A673 (cell line): ENCODE measurements at regions not wholly inside any gene's neighbourhood (a gene's known extent, or its start where the extent isn't known, plus 50 kb on each side); places are given as distances from the start of the nearest gene placed in this dataset.

Experiments used
- BruUV-seq: library from RNA; stranded (reverse); fragments of 400-500 nt; replicated peaks from 2 replicates; lab custom pipeline; 2021; lab: Mats Ljungman, UMichigan
- CTCF ChIA-PET: fragments of 300-600 bp; sonication (Branson Sonifier 250); formaldehyde crosslinking; loops from one replicate; lab custom pipeline; 2022; ENCODE audit warnings: antibody characterized with exemption; lab: Charles Lee
- POLR2A ChIA-PET: fragments of 300-600 bp; sonication (Branson Sonifier 250); formaldehyde crosslinking; loops from one replicate; lab custom pipeline; 2022; ENCODE audit warnings: antibody characterized with exemption; ENCODE audit not compliant: low non-redundant PET; lab: Charles Lee
- DNase-seq: peaks from one replicate; pipeline ENCODE4 v3.0.0-alpha.2; 2015; ENCODE audit warnings: low spot score
- H3K27ac ChIP-seq: fragments of 200-600 bp; sonication (generic); 2 replicates; pipeline ENCODE4 v1.5.1; 2016; ENCODE audit warnings: mixed run types, low read depth, mild to moderate bottlenecking, mixed read lengths, antibody characterized with exemption, low read length; ENCODE audit not compliant: poor library complexity, severe bottlenecking
- H3K27me3 ChIP-seq: fragments of 200-600 bp; sonication (generic); replicated peaks from 2 replicates; pipeline ENCODE4 v1.6.1; 2017; ENCODE audit warnings: mixed run types, low read depth, mild to moderate bottlenecking, mixed read lengths, antibody characterized with exemption, low read length; ENCODE audit not compliant: insufficient read depth, poor library complexity
- H3K36me3 ChIP-seq: fragments of 200-600 bp; sonication (generic); 2 replicates; pipeline ENCODE4 v1.6.1; 2016; ENCODE audit warnings: mixed run types, mild to moderate bottlenecking, mixed read lengths, antibody characterized with exemption, low read length; ENCODE audit not compliant: insufficient read depth, poor library complexity, severe bottlenecking
- H3K4me1 ChIP-seq: fragments of 200-600 bp; sonication (generic); 2 replicates; pipeline ENCODE4 v1.6.1; 2017; ENCODE audit warnings: mixed run types, mild to moderate bottlenecking, mixed read lengths, antibody characterized with exemption, low read length; ENCODE audit not compliant: insufficient read depth, poor library complexity, severe bottlenecking
- H3K4me3 ChIP-seq: fragments of 200-600 bp; sonication (generic); 2 replicates; pipeline ENCODE4 v1.5.1; 2016; ENCODE audit warnings: low read depth, mixed run types, mild to moderate bottlenecking, mixed read lengths, low read length; ENCODE audit not compliant: poor library complexity, severe bottlenecking
- H3K9me3 ChIP-seq: fragments of 200-600 bp; sonication (generic); 2 replicates; pipeline ENCODE4 v1.6.1; 2016; ENCODE audit warnings: mixed run types, low read depth, mild to moderate bottlenecking, mixed read lengths, antibody characterized with exemption, low read length; ENCODE audit not compliant: poor library complexity, severe bottlenecking
- EZH2 ChIP-seq: fragments of 200-600 bp; sonication (generic); IDR thresholded peaks from 2 replicates; pipeline ENCODE4 v1.6.1; 2017; ENCODE audit warnings: borderline replicate concordance, low read depth, mild to moderate bottlenecking, mixed read lengths, antibody characterized with exemption, low read length; ENCODE audit not compliant: poor library complexity, severe bottlenecking
- intact Hi-C: fragments of 100-400 bp; cut with micrococcal nuclease; formaldehyde crosslinking; loops from one replicate; pipeline ENCODE4 v1.10.0; 2022; ENCODE audit not compliant: unreplicated experiment
- TF ChIP-seq, protein P1 (sequence below): fragments of 300-800, 200-600 bp; sonication (generic); conservative IDR thresholded peaks from 2 replicates; pipeline ENCODE4 v1.5.1; 2017; ENCODE audit warnings: low read depth, mild to moderate bottlenecking, antibody characterized with exemption, low read length, moderate library complexity, mixed read lengths

DNA sequence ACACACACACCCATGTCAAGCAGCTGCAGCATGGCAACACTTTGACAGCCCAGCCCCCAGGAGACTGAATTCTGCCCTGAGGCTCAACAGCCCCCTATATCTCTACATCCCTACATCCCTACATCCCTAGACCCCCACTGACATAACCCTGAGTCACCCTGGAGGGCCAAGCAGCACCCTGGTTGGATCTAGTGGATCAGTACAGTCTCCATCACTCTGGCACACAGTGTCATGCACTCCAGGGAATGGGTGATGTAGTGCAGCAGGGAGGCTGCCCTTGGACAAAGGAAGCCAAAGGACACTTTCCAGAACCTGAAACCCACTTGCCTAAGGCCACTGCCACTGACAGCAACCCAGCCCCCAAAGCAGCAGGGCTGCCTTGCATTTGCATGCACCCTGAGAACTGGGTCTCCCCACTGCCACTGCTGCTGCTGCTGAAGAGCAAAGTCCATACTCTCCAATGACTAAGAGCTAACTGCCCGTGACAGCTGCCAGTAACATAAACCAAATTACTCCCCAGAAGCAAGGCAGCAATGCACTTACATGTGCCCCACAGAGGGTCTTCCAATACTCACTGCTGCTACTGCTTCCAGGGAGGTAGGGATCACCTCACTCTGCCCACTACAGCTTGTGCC lies 681.6 kb upstream of the KLHL29 start:
- intact Hi-C loops: no loop called here
- POLR2A ChIA-PET: no interaction called here
- TF ChIP-seq, protein P1, sequence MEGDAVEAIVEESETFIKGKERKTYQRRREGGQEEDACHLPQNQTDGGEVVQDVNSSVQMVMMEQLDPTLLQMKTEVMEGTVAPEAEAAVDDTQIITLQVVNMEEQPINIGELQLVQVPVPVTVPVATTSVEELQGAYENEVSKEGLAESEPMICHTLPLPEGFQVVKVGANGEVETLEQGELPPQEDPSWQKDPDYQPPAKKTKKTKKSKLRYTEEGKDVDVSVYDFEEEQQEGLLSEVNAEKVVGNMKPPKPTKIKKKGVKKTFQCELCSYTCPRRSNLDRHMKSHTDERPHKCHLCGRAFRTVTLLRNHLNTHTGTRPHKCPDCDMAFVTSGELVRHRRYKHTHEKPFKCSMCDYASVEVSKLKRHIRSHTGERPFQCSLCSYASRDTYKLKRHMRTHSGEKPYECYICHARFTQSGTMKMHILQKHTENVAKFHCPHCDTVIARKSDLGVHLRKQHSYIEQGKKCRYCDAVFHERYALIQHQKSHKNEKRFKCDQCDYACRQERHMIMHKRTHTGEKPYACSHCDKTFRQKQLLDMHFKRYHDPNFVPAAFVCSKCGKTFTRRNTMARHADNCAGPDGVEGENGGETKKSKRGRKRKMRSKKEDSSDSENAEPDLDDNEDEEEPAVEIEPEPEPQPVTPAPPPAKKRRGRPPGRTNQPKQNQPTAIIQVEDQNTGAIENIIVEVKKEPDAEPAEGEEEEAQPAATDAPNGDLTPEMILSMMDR: no peak
- TF ChIP-seq EZH2: no peak
- no peak overlapping the region for H3K4me3 ChIP-seq
- no peaks in the 10 kb centered on the region for H3K36me3 ChIP-seq
- no peak for DNase-seq
- no TSS peak for BruUV-seq
- H3K4me1 ChIP-seq: no peaks in the 10 kb centered on the region
- no peak overlapping the region for H3K27ac ChIP-seq
- CTCF ChIA-PET: no interaction called here
- H3K27me3 ChIP-seq: peaks cover 1% of the 10 kb centered on the region
- no peaks in the 10 kb centered on the region for H3K9me3 ChIP-seq

- no peak overlapping the region for H3K27ac ChIP-seq
- intact Hi-C loops: no loop called here
- BruUV-seq: no TSS peak
- TF ChIP-seq, protein P1: no peak
- no peak for TF ChIP-seq EZH2
- POLR2A ChIA-PET: no interaction called here
- no peak for DNase-seq
- no peaks in the 10 kb centered on the region for H3K36me3 ChIP-seq
- CTCF ChIA-PET: no interaction called here
- H3K9me3 ChIP-seq: no peaks in the 10 kb centered on the region
- H3K4me1 ChIP-seq: no peaks in the 10 kb centered on the region
- H3K27me3 ChIP-seq: no peaks in the 10 kb centered on the region
- H3K4me3 ChIP-seq: no peak overlapping the region
Observed at GRCh38 chr2:22719396-22719795, 665.6 kb upstream of the KLHL29 start.

DNA sequence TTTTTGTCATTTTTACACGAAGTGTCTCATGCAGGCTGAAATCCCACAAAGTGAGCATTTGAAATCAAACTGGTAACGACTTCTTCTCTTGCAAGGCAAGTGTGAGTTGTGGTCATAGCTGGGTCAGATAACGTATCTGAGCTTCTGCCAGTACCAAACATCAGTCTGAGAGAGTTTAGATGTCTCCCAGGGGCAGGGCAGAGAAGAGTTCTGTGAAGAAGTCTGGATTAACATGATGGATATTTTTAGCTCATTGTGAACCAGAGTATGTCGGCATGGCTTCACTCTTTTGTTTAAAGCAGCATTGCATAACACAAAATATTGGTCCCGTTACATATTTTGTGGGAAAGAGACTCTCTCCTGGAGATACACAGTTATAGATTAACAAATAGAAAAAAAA lies 655.5 kb upstream of the KLHL29 start:
- POLR2A ChIA-PET: no interaction called here
- intact Hi-C loops: no loop called here
- TF ChIP-seq EZH2: no peak
- TF ChIP-seq, protein P1: no peak
- H3K27me3 ChIP-seq: no peaks in the 10 kb centered on the region
- H3K36me3 ChIP-seq: no peaks in the 10 kb centered on the region
- no peak overlapping the region for H3K4me3 ChIP-seq
- no peak overlapping the region for H3K27ac ChIP-seq
- H3K9me3 ChIP-seq: no peaks in the 10 kb centered on the region
- no peak for DNase-seq
- CTCF ChIA-PET: no interaction called here
- no peaks in the 10 kb centered on the region for H3K4me1 ChIP-seq
- BruUV-seq: no TSS peak
